ENCODE measurements at regions not wholly inside any gene's neighbourhood (a gene's known extent, or its start where the extent isn't known, plus 50 kb on each side); places are given as distances from the start of the nearest gene placed in this dataset.

DNA sequence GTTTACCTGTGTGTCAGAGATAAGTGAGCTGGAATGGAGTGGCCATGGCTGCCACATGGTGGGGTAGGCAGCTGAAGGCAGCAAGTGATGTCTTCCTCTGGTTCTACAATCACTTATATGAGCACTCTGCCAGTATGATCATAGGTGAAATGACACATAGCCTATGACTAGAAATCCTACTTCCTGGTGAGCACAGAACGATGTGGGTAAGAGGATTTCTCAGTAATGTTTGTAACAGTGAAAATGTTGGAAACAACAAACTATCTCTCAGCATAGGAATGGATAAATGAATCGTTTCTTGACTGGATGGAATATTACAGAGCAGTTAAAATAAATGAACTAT lies 187.0 kb upstream of the S1PR3 start:
- TF ChIP-seq, protein P1, sequence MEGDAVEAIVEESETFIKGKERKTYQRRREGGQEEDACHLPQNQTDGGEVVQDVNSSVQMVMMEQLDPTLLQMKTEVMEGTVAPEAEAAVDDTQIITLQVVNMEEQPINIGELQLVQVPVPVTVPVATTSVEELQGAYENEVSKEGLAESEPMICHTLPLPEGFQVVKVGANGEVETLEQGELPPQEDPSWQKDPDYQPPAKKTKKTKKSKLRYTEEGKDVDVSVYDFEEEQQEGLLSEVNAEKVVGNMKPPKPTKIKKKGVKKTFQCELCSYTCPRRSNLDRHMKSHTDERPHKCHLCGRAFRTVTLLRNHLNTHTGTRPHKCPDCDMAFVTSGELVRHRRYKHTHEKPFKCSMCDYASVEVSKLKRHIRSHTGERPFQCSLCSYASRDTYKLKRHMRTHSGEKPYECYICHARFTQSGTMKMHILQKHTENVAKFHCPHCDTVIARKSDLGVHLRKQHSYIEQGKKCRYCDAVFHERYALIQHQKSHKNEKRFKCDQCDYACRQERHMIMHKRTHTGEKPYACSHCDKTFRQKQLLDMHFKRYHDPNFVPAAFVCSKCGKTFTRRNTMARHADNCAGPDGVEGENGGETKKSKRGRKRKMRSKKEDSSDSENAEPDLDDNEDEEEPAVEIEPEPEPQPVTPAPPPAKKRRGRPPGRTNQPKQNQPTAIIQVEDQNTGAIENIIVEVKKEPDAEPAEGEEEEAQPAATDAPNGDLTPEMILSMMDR (IDR thresholded peaks at IDR 0.05; ENCODE audit: control extremely low read depth in 1 of 3, insufficient read depth in 1 of 3, low read depth in 1 of 3, low read length in 3 of 3): no peak
- TF ChIP-seq RFX5 (IDR thresholded peaks at IDR 0.05; ENCODE audit: borderline replicate concordance, low read depth, low read length) (no peak), SIRT6 (IDR thresholded peaks at IDR 0.05; ENCODE audit: low read length) (no peak), POLR2A (IDR thresholded peaks at IDR 0.05; ENCODE audit: control extremely low read depth in 1 of 2, low read depth in 2 of 2, low read length in 2 of 2) (no peak), HDAC6 (IDR thresholded peaks at IDR 0.05; ENCODE audit: low read depth, low read length) (no peak), EP300 (IDR thresholded peaks at IDR 0.05; ENCODE audit: borderline replicate concordance in 1 of 2, low read depth in 2 of 2, low read length in 2 of 2) (no peak), SP1 (IDR thresholded peaks at IDR 0.05; ENCODE audit: low read depth, low read length) (no peak)
- TF ChIP-seq, protein P2, sequence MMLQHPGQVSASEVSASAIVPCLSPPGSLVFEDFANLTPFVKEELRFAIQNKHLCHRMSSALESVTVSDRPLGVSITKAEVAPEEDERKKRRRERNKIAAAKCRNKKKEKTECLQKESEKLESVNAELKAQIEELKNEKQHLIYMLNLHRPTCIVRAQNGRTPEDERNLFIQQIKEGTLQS (IDR thresholded peaks at IDR 0.05; ENCODE audit: insufficient read depth, low read depth, low read length): no peak
- TF ChIP-seq, protein P3, sequence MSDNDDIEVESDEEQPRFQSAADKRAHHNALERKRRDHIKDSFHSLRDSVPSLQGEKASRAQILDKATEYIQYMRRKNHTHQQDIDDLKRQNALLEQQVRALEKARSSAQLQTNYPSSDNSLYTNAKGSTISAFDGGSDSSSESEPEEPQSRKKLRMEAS (IDR thresholded peaks at IDR 0.05): no peak

All from H1 (cell line).